Naive B cell (primary cell): ENCODE measurements at regions not wholly inside any gene's neighbourhood (a gene's known extent, or its start where the extent isn't known, plus 50 kb on each side); places are given as distances from the start of the nearest gene placed in this dataset.
A peak's percentile ranks its signal among the peaks of the same experiment; 100 is the strongest.

Experiments
- ATAC-seq, 2 donors: fragments of 150-1000 bp; cut with Tn5 transposase; 2 replicates each; pipeline ENCODE4 v1.10.0; 2021; ENCODE audit warnings: low read depth in 2 of 2, mild to moderate bottlenecking in 2 of 2, moderate library complexity in 2 of 2
- DNase-seq: peaks from one replicate; pipeline ENCODE4 v3.0.0; 2022
- H3K27ac Mint-ChIP-seq, 6 donors: one replicate each; pipeline ENCODE4 v1.8.0; 2020 to 2022; ENCODE audit warnings: mild to moderate bottlenecking in 6 of 6, mixed read lengths in 6 of 6, moderate library complexity in 5 of 6, inconsistent platforms in 2 of 6
- H3K27me3 Mint-ChIP-seq, 3 donors: one replicate each; pipeline ENCODE4 v1.8.0; 2021 to 2022; ENCODE audit warnings: mixed read lengths in 3 of 3, mild to moderate bottlenecking in 1 of 3
- H3K36me3 Mint-ChIP-seq, 2 donors: one replicate each; pipeline ENCODE4 v1.8.0; 2020 to 2022; ENCODE audit warnings: mixed read lengths in 2 of 2, inconsistent platforms in 1 of 2, mild to moderate bottlenecking in 1 of 2
- H3K4me1 Mint-ChIP-seq, 3 donors: one replicate each; pipeline ENCODE4 v1.8.0; 2020 to 2022; ENCODE audit warnings: mixed read lengths in 3 of 3, inconsistent platforms in 1 of 3, mild to moderate bottlenecking in 1 of 3, moderate library complexity in 1 of 3
- H3K4me3 Mint-ChIP-seq, 8 donors: one replicate each; pipeline ENCODE4 v1.8.0; 2020 to 2022; ENCODE audit warnings: mild to moderate bottlenecking in 8 of 8, mixed read lengths in 8 of 8, moderate library complexity in 8 of 8, inconsistent platforms in 2 of 8
- H3K9me3 Mint-ChIP-seq, 7 donors: one replicate each; pipeline ENCODE4 v1.8.0; 2020 to 2022; ENCODE audit warnings: mixed read lengths in 7 of 7, mild to moderate bottlenecking in 5 of 7, inconsistent platforms in 2 of 7, moderate library complexity in 1 of 7

- ATAC-seq = no peak
- H3K36me3 Mint-ChIP-seq = no peaks in the 10 kb centered on the region
- peaks cover 0 to 1% (median 0%) of the 10 kb centered on the region in 7 donors for H3K9me3 Mint-ChIP-seq
- H3K27ac Mint-ChIP-seq = no peak overlapping the region
- no peak for DNase-seq
- H3K4me3 Mint-ChIP-seq = no peak overlapping the region
- H3K27me3 Mint-ChIP-seq = peaks cover 6 to 21% (median 20%) of the 10 kb centered on the region in 3 donors
- H3K4me1 Mint-ChIP-seq = no peaks in the 10 kb centered on the region
Observed at GRCh38 chr12:13571035-13571434, 374.5 kb downstream of the EMP1 start.

- Mint-ChIP-seq H3K36me3 (no peaks in the 10 kb centered on the region), H3K9me3 (peaks cover 0 to 1% (median 0%) of the 10 kb centered on the region in 7 donors), H3K27ac (no peak overlapping the region), H3K27me3 (peaks cover 6 to 25% (median 21%) of the 10 kb centered on the region in 3 donors), H3K4me1 (no peaks in the 10 kb centered on the region), H3K4me3 (no peak overlapping the region)
- ATAC-seq (no peak), DNase-seq (no peak)
Observed at GRCh38 chr12:13570005-13570694, 373.6 kb downstream of the EMP1 start.

DNA sequence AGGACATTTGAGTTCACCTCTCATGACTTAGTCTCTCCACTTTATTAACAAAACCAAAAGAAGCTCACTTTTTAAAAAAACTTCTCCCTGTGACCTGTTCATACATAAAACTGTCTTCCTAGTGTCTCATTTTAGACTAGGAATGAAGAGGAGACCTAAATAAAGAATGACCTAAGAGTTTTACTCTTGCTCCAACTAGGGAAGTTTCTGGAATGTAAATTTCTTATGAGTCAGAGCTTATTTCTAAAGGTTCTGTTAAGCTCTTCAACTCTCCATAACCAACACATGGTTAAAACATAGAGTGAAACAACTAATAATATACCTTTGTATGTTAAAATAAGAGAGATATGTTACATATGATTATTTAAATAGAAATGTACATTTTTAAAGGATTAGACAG lies 369.8 kb downstream of the EMP1 start:
- H3K4me3 Mint-ChIP-seq = no peak overlapping the region
- H3K36me3 Mint-ChIP-seq = no peaks in the 10 kb centered on the region
- H3K27ac Mint-ChIP-seq = no peak overlapping the region
- no peaks in the 10 kb centered on the region for H3K4me1 Mint-ChIP-seq
- H3K27me3 Mint-ChIP-seq = peaks cover 9 to 30% (median 21%) of the 10 kb centered on the region in 3 donors
- no peak for ATAC-seq
- no peak for DNase-seq
- H3K9me3 Mint-ChIP-seq = peaks cover 0 to 2% (median 0%) of the 10 kb centered on the region in 7 donors

- Mint-ChIP-seq H3K4me3 (no peak overlapping the region), H3K36me3 (no peaks in the 10 kb centered on the region), H3K9me3 (peaks cover 0 to 2% (median 0%) of the 10 kb centered on the region in 7 donors), H3K27ac (peak overlapping the region in 1 of 6 donors; percentile 68), H3K27me3 (peaks cover 9 to 30% (median 19%) of the 10 kb centered on the region in 3 donors), H3K4me1 (no peaks in the 10 kb centered on the region)
- ATAC-seq (no peak), DNase-seq (no peak)
Observed at GRCh38 chr12:13564266-13564810, 367.8 kb downstream of the EMP1 start.

DNA sequence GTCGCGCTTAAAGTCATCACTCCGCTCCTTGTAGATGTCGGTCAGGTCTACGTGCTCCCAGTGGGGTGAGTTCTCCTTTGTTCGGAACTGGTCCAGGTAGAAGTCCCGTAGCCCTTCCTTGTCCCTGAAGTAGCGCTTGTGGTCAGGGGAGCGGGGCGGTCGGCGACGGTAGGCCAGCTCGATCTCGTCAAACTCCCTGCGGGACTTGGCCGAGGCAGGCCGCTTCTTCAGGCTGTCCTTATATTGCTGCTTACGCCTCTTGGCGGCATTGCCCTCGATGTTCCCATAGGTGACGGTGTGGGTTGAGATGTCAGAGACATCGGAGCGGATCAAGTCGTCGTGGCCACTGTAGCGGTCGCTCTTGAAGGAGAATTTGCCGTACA lies 367.2 kb downstream of the EMP1 start:
- no peak overlapping the region for H3K4me3 Mint-ChIP-seq
- ATAC-seq (no peak), DNase-seq (no peak)
- peaks cover 0 to 2% (median 0%) of the 10 kb centered on the region in 7 donors for H3K9me3 Mint-ChIP-seq
- H3K4me1 Mint-ChIP-seq = no peaks in the 10 kb centered on the region
- no peaks in the 10 kb centered on the region for H3K36me3 Mint-ChIP-seq
- peaks cover 9 to 24% (median 13%) of the 10 kb centered on the region in 3 donors for H3K27me3 Mint-ChIP-seq
- no peak overlapping the region for H3K27ac Mint-ChIP-seq

DNA sequence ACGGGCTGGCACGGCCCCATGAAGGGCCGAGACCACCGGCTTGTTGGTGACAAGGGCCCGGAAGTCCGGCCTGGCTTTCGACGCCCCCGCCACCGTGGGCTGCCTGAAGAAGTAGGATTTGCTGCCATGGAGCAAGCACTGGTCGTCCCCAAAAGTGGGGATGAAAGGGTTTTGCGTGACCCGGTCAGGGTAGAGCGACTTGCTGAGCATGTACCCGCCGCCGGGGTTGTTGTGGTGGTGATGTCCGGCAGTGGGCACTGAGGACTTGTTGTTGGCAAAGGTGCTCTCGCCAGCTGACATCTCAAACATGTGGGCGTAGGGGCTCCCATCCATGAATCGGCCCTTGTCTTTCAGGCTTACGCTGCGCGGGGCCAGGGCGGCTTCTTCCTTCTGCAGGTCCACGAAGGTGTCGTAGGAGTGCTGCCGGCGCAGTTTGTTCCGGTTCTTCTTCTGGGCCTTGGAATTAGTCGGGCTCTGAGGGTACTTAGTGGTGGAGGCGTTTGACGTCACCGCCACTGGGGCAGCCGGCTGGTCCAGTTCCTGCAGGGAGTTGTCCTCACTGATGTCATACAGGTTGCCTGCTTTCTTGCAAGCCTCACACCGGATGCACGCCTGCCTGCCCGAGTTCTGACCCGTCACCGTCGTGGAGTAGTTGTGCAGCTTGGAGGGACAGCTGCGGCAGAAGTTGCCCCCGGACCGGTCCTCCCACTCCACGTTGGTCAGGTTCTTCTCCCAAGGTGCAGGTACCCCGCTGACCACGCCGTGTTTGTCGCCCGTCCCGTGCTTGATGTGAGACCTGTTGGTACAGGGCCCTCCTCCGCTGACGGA lies 366.6 kb downstream of the EMP1 start:
- no peak for ATAC-seq
- H3K4me1 Mint-ChIP-seq = no peaks in the 10 kb centered on the region
- H3K27ac Mint-ChIP-seq = no peak overlapping the region
- DNase-seq = no peak
- H3K27me3 Mint-ChIP-seq = peaks cover 9 to 20% (median 9%) of the 10 kb centered on the region in 3 donors
- H3K36me3 Mint-ChIP-seq = no peaks in the 10 kb centered on the region
- H3K9me3 Mint-ChIP-seq = peaks cover 0 to 2% (median 0%) of the 10 kb centered on the region in 7 donors
- no peak overlapping the region for H3K4me3 Mint-ChIP-seq

- no peaks in the 10 kb centered on the region for H3K36me3 Mint-ChIP-seq
- DNase-seq (no peak), ATAC-seq (no peak)
- peaks cover 0 to 2% (median 0%) of the 10 kb centered on the region in 7 donors for H3K9me3 Mint-ChIP-seq
- no peaks in the 10 kb centered on the region for H3K4me1 Mint-ChIP-seq
- peaks cover 3 to 12% (median 4%) of the 10 kb centered on the region in 3 donors for H3K27me3 Mint-ChIP-seq
- no peak overlapping the region for H3K4me3 Mint-ChIP-seq
- H3K27ac Mint-ChIP-seq = no peak overlapping the region
Observed at GRCh38 chr12:13561923-13562322, 365.4 kb downstream of the EMP1 start.

DNA sequence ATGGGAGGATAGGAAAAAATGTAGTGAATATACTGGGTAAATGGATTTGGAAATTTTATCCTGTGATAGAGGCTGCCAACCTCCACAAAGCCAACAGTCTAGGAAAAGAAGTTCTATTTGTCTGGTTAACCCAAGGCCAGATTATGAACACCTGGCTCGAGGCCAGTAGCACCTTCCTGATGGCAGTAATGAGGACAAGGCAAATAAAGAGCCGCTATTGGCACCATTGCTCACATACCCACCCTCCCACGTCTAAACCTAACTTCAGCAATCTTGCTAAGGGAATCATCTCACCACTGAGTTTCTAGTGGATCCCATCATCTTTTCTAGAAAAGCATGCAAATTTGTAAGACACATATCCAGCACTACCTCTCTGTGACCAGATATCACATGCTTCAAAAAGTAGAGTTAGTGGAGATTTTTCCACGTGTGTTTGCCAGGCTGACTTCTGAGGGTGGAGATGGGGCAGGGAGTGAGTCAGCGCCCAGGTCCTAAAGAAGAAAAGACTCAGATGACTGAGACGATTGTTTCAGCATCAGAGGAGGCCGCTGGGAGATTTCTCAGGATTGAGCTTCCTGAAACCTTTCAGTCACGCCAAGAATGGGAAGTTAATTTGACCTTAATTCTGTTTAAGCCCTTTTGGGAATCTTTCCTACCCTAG lies 362.9 kb downstream of the EMP1 start:
- Mint-ChIP-seq H3K27me3 (peaks cover 0 to 4% (median 4%) of the 10 kb centered on the region in 3 donors), H3K27ac (no peak overlapping the region), H3K36me3 (no peaks in the 10 kb centered on the region), H3K9me3 (peaks cover 0 to under 1% (median 0%) of the 10 kb centered on the region in 7 donors), H3K4me1 (no peaks in the 10 kb centered on the region), H3K4me3 (no peak overlapping the region)
- DNase-seq (no peak), ATAC-seq (no peak)

DNA sequence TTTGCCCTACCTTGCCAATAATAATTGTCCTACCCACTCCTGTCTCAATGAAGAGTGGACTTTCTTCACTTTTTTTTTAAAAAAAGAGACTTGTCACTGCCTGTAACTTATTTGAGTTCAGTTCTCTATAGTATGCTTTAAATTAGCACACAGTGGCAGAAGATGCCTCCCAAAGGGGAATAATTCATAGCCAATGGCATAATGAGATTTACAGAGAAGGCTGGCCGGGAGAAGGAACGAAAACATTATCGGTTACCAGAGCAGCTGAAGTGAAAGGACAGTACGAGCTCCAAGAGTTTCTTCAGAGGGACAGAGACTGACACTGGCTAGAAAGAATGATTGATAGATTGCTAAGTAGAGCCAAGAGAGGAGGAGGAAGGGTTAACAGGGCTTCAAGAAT lies 356.3 kb downstream of the EMP1 start:
- ATAC-seq = no peak
- Mint-ChIP-seq H3K4me3 (no peak overlapping the region), H3K36me3 (no peaks in the 10 kb centered on the region), H3K27ac (no peak overlapping the region), H3K4me1 (peaks cover 8 to 24% (median 8%) of the 10 kb centered on the region in 3 donors), H3K27me3 (no peaks in the 10 kb centered on the region), H3K9me3 (peaks cover 0 to 2% (median 0%) of the 10 kb centered on the region in 7 donors)
- DNase-seq = no peak

GRCh38 chr12:13547283-13547682 lies 350.8 kb downstream of the EMP1 start:
- peaks cover 0 to 10% (median 7%) of the 10 kb centered on the region in 3 donors for H3K27me3 Mint-ChIP-seq
- H3K36me3 Mint-ChIP-seq = no peaks in the 10 kb centered on the region
- no peak overlapping the region for H3K4me3 Mint-ChIP-seq
- no peak for DNase-seq
- no peaks in the 10 kb centered on the region for H3K9me3 Mint-ChIP-seq
- ATAC-seq = no peak
- H3K4me1 Mint-ChIP-seq = peaks cover 8 to 20% (median 8%) of the 10 kb centered on the region in 3 donors
- no peak overlapping the region for H3K27ac Mint-ChIP-seq

- Mint-ChIP-seq H3K4me1 (peaks cover 12 to 16% (median 15%) of the 10 kb centered on the region in 3 donors), H3K27me3 (peaks cover 0 to 10% (median 7%) of the 10 kb centered on the region in 3 donors), H3K27ac (no peak overlapping the region), H3K36me3 (no peaks in the 10 kb centered on the region), H3K4me3 (no peak overlapping the region), H3K9me3 (no peaks in the 10 kb centered on the region)
- ATAC-seq (no peak), DNase-seq (no peak)
Observed at GRCh38 chr12:13546231-13546630, 349.7 kb downstream of the EMP1 start.

- peaks cover 41 to 53% (median 53%) of the 10 kb centered on the region in 3 donors for H3K4me1 Mint-ChIP-seq
- no peak overlapping the region for H3K4me3 Mint-ChIP-seq
- H3K36me3 Mint-ChIP-seq = no peaks in the 10 kb centered on the region
- no peaks in the 10 kb centered on the region for H3K9me3 Mint-ChIP-seq
- H3K27ac Mint-ChIP-seq = peak overlapping the region in 1 of 6 donors; percentile 17
- no peak for DNase-seq
- H3K27me3 Mint-ChIP-seq = no peaks in the 10 kb centered on the region
- ATAC-seq = no peak
Observed at GRCh38 chr12:13539051-13539450, 342.5 kb downstream of the EMP1 start.

DNA sequence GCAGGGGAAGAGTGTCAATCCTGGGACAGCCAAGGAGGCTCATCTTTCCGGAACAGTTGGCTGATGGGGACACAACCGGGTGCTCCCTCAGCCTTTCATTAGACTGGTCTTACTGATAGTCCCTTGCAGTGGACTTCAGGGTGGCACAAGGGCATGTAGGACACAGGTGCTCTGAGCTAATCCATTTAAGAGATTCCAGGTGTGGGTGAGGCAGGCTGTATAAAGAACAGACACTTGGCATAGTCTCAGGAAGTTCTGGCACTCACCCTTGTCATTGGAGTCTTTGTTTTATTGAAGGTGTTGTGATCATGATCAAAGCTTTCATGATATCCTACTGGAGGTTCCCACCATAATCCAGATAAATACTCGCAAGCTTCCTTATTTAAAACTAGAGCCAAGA lies 341.6 kb downstream of the EMP1 start:
- Mint-ChIP-seq H3K27me3 (no peaks in the 10 kb centered on the region), H3K36me3 (no peaks in the 10 kb centered on the region), H3K4me1 (peaks cover 41 to 54% (median 53%) of the 10 kb centered on the region in 3 donors), H3K27ac (peak overlapping the region in 5 of 6 donors; percentile 15 to 97 (median 92)), H3K4me3 (peak overlapping the region in 1 of 8 donors; percentile 66), H3K9me3 (no peaks in the 10 kb centered on the region)
- ATAC-seq = no peak
- DNase-seq = no peak
